H1 (cell line): ENCODE measurements at regions not wholly inside any gene's neighbourhood (a gene's known extent, or its start where the extent isn't known, plus 50 kb on each side); places are given as distances from the start of the nearest gene placed in this dataset.

Experiments
- CTCF ChIA-PET: fragments of 300-600 bp; sonication (Branson Sonifier 250); formaldehyde crosslinking; loops from one replicate; lab custom pipeline; 2021; ENCODE audit not compliant: partially characterized antibody; lab: Charles Lee
- POLR2A ChIA-PET: fragments of 300-600 bp; sonication (Branson Sonifier 250); formaldehyde crosslinking; loops from one replicate; lab custom pipeline; 2021; ENCODE audit warnings: inconsistent platforms; ENCODE audit not compliant: partially characterized antibody; lab: Charles Lee
- DNase-seq, 2 experiments: peaks; one replicate each; pipeline versions ENCODE4 v3.0.0 to v3.0.0-alpha.2; 2010 to 2022; ENCODE audit warnings: low spot score in 2 of 2, low read depth in 1 of 2, mixed read lengths in 1 of 2
- FAIRE-seq: peaks from 2 replicates; lab custom pipeline; 2011; peaks lifted over from hg19 to GRCh38; lab: Jason Lieb, UNC
- H2AFZ ChIP-seq: 2 replicates; pipeline ENCODE4 v1.8.1; 2012; ENCODE audit warnings: low read length, inconsistent platforms
- H2AK5ac ChIP-seq: 2 replicates; pipeline ENCODE4 v1.6.1; 2013; ENCODE audit warnings: low read depth, low read length
- H2BK120ac ChIP-seq: replicated peaks from 2 replicates; pipeline ENCODE3; 2013; ENCODE audit warnings: low read depth, low read length, inconsistent platforms
- H2BK12ac ChIP-seq: 2 replicates; pipeline ENCODE4 v1.6.1; 2013; ENCODE audit warnings: low read depth, low read length
- H2BK15ac ChIP-seq: 2 replicates; pipeline ENCODE4 v1.6.1; 2013; ENCODE audit warnings: low read length
- H2BK20ac ChIP-seq: 2 replicates; pipeline ENCODE4 v1.6.1; 2013; ENCODE audit warnings: low read length
- H2BK5ac ChIP-seq: 2 replicates; pipeline ENCODE4 v1.6.1; 2013; ENCODE audit warnings: low read depth, low read length
- H3K14ac ChIP-seq: 2 replicates; pipeline ENCODE4 v1.6.1; 2013; ENCODE audit warnings: inconsistent platforms; ENCODE audit not compliant: insufficient read length
- H3K18ac ChIP-seq: 2 replicates; pipeline ENCODE4 v1.6.1; 2013; ENCODE audit warnings: low read length; ENCODE audit errors: extremely low read depth
- H3K23ac ChIP-seq: 2 replicates; pipeline ENCODE4 v1.6.1; 2013; ENCODE audit warnings: inconsistent platforms; ENCODE audit not compliant: insufficient read length
- H3K23me2 ChIP-seq: 2 replicates; pipeline ENCODE4 v1.6.1; 2013; ENCODE audit warnings: low read depth, low read length
- H3K27ac ChIP-seq: 2 replicates; pipeline ENCODE4 v1.6.1; 2011; ENCODE audit warnings: low read depth, low read length, inconsistent platforms
- H3K27me3 ChIP-seq, 4 experiments: replicated peaks in 1 of 4; 1 replicate in 1 of 4; 2 replicates in 3 of 4; pipeline versions ENCODE4 v1.6.1 to v1.8.1; 2011 to 2013; ENCODE audit warnings: low read length in 3 of 4, mild to moderate bottlenecking in 3 of 4, inconsistent platforms in 2 of 4, mixed read lengths in 2 of 4, moderate library complexity in 1 of 4; ENCODE audit not compliant: control insufficient read depth in 3 of 4, insufficient read depth in 3 of 4; ENCODE audit errors: extremely low read depth in 1 of 4
- H3K36me3 ChIP-seq, 4 experiments: 2 replicates each; pipeline versions ENCODE4 v1.6.1 to v1.8.1; 2011 to 2013; ENCODE audit warnings: mild to moderate bottlenecking in 4 of 4, low read length in 3 of 4, moderate library complexity in 2 of 4, control low read depth in 1 of 4, inconsistent platforms in 1 of 4; ENCODE audit not compliant: insufficient read depth in 4 of 4, control insufficient read depth in 2 of 4
- H3K4ac ChIP-seq: replicated peaks from 2 replicates; pipeline ENCODE3; 2013; ENCODE audit warnings: low read length, low read depth, mixed read lengths, inconsistent platforms; ENCODE audit not compliant: insufficient read length
- H3K4me1 ChIP-seq, 4 experiments: replicated peaks in 1 of 4; 1 replicate in 1 of 4; 2 replicates in 3 of 4; pipeline versions ENCODE4 v1.6.1 to v1.8.1; 2011 to 2013; ENCODE audit warnings: low read length in 3 of 4, inconsistent platforms in 2 of 4, mixed read lengths in 1 of 4; ENCODE audit not compliant: insufficient read depth in 4 of 4, control insufficient read depth in 3 of 4
- H3K4me2 ChIP-seq, 2 experiments: 2 replicates each; pipeline versions ENCODE4 v1.6.1 to v1.8.1; 2011 to 2013; ENCODE audit warnings: low read depth in 2 of 2, low read length in 2 of 2, control low read depth in 1 of 2, inconsistent platforms in 1 of 2, mild to moderate bottlenecking in 1 of 2; ENCODE audit not compliant: insufficient read depth in 1 of 2
- H3K4me3 ChIP-seq, 4 experiments: fragments of 200-600, 300-600 bp in 1 of 4; sonication (generic), shearing (Covaris generic), sonication (Bioruptor Twin) in 1 of 4; 2 replicates each; pipeline versions ENCODE4 v1.5.1 to v1.8.1; 2011 to 2016; ENCODE audit warnings: low read length in 4 of 4, low read depth in 3 of 4, control low read depth in 2 of 4, inconsistent platforms in 2 of 4, mild to moderate bottlenecking in 2 of 4, mixed read lengths in 1 of 4, moderate library complexity in 1 of 4; ENCODE audit not compliant: insufficient read depth in 2 of 4; ENCODE audit errors: extremely low read depth in 1 of 4
- H3K56ac ChIP-seq: replicated peaks from 2 replicates; pipeline ENCODE3; 2013; ENCODE audit warnings: low read depth, mild to moderate bottlenecking, mixed read lengths, low read length, inconsistent platforms; ENCODE audit not compliant: insufficient read length
- H3K79me1 ChIP-seq: 2 replicates; pipeline ENCODE4 v1.6.1; 2013; ENCODE audit warnings: low read depth, low read length, control low read depth
- H3K79me2 ChIP-seq, 2 experiments: 2 replicates each; pipeline versions ENCODE4 v1.6.1 to v1.8.1; 2012 to 2013; ENCODE audit warnings: low read length in 2 of 2, mild to moderate bottlenecking in 2 of 2, inconsistent platforms in 1 of 2; ENCODE audit not compliant: insufficient read depth in 2 of 2, control insufficient read depth in 1 of 2
- H3K9ac ChIP-seq, 4 experiments: replicated peaks in 1 of 4; 1 replicate in 1 of 4; 2 replicates in 3 of 4; pipeline versions ENCODE4 v1.6.1 to v1.8.1; 2011 to 2013; ENCODE audit warnings: low read depth in 3 of 4, low read length in 3 of 4, control low read depth in 2 of 4, mild to moderate bottlenecking in 2 of 4, moderate library complexity in 2 of 4, inconsistent platforms in 1 of 4; ENCODE audit errors: extremely low read depth in 1 of 4
- H3K9me3 ChIP-seq, 2 experiments: 2 replicates each; pipeline versions ENCODE4 v1.6.1 to v1.8.1; 2012 to 2013; ENCODE audit warnings: mild to moderate bottlenecking in 2 of 2, moderate library complexity in 2 of 2, control low read depth in 1 of 2, inconsistent platforms in 1 of 2, low read depth in 1 of 2, low read length in 1 of 2, mixed read lengths in 1 of 2; ENCODE audit not compliant: insufficient read depth in 2 of 2
- H4K20me1 ChIP-seq, 2 experiments: replicated peaks in 1 of 2; 2 replicates each; pipeline versions ENCODE3 to v1.8.1; 2011 to 2013; ENCODE audit warnings: inconsistent platforms in 2 of 2, low read length in 2 of 2, mild to moderate bottlenecking in 1 of 2; ENCODE audit not compliant: insufficient read depth in 2 of 2, control insufficient read depth in 1 of 2
- H4K5ac ChIP-seq: 2 replicates; pipeline ENCODE4 v1.6.1; 2013; ENCODE audit warnings: low read length, low read depth, mixed read lengths, inconsistent platforms; ENCODE audit not compliant: insufficient read length
- H4K8ac ChIP-seq: 2 replicates; pipeline ENCODE4 v1.8.0; 2013; ENCODE audit warnings: mild to moderate bottlenecking, moderate library complexity, low read length, inconsistent platforms; ENCODE audit not compliant: insufficient read depth; ENCODE audit errors: extremely low read depth
- H4K91ac ChIP-seq: replicated peaks from 2 replicates; pipeline ENCODE3; 2013; ENCODE audit warnings: low read length, mixed read lengths, inconsistent platforms; ENCODE audit not compliant: insufficient read length
- KDM1A ChIP-seq: fragments of 200-600, 300-600 bp; sonication (generic); IDR thresholded peaks from 2 replicates; pipeline ENCODE4 v1.7.1; 2016; ENCODE audit warnings: mild to moderate bottlenecking, low read length, borderline replicate concordance
- KDM4A ChIP-seq: IDR thresholded peaks from one replicate; pipeline ENCODE4 v1.7.1; 2012; ENCODE audit warnings: low read depth, mild to moderate bottlenecking, moderate library complexity, low read length, inconsistent platforms; ENCODE audit not compliant: severe bottlenecking
- NANOG ChIP-seq: IDR thresholded peaks from 2 replicates; pipeline ENCODE4 v1.6.1; 2011; ENCODE audit warnings: low read length, low read depth, mild to moderate bottlenecking, inconsistent platforms; ENCODE audit not compliant: insufficient read depth, poor library complexity, severe bottlenecking
- RAD21 ChIP-seq, 2 experiments: IDR thresholded peaks in 1 of 2; conservative IDR thresholded peaks in 1 of 2; 2 replicates each; pipeline ENCODE4 v1.6.1; 2011; ENCODE audit warnings: low read depth in 2 of 2, low read length in 2 of 2, improper control_type of control experiment in 1 of 2, inconsistent platforms in 1 of 2, mild to moderate bottlenecking in 1 of 2, moderate library complexity in 1 of 2
- TBP ChIP-seq: IDR thresholded peaks from 2 replicates; pipeline ENCODE4 v1.6.1; 2011; ENCODE audit warnings: low read depth, low read length, improper control_type of control experiment
- TEAD4 ChIP-seq: IDR thresholded peaks from 2 replicates; pipeline ENCODE4 v1.6.1; 2012; ENCODE audit warnings: low read depth, low read length, inconsistent platforms, mixed read lengths

- Histone ChIP-seq H3K9ac (no peak overlapping the region), H3K14ac (no peak overlapping the region), H4K8ac (no peak overlapping the region), H3K79me2 (no peaks in the 10 kb centered on the region), H2BK5ac (no peak overlapping the region), H3K4ac (no peak overlapping the region), H4K5ac (no peak overlapping the region), H2BK20ac (no peak overlapping the region), H3K27me3 (no peaks in the 10 kb centered on the region), H3K4me1 (no peaks in the 10 kb centered on the region), H4K91ac (no peak overlapping the region), H3K23ac (no peak overlapping the region), H4K20me1 (no peaks in the 10 kb centered on the region), H3K18ac (no peak overlapping the region), H2BK15ac (no peak overlapping the region), H3K4me2 (no peak overlapping the region), H2BK12ac (no peak overlapping the region), H3K4me3 (no peak overlapping the region), H3K27ac (no peak overlapping the region), H2AK5ac (no peak overlapping the region), H2BK120ac (no peak overlapping the region), H3K36me3 (no peaks in the 10 kb centered on the region), H3K56ac (no peak overlapping the region), H3K9me3 (no peaks in the 10 kb centered on the region), H2AFZ (no peak overlapping the region), H3K23me2 (peaks cover 3% of the 10 kb centered on the region; the same call in 1 of the 2 replicates), H3K79me1 (no peaks in the 10 kb centered on the region)
- DNase-seq (no peak), FAIRE-seq (no peak)
- no peak for TF ChIP-seq TBP
- no peak for TF ChIP-seq KDM1A
- no peak for TF ChIP-seq KDM4A
- TF ChIP-seq NANOG: no peak
- no peak for TF ChIP-seq RAD21 (IDR thresholded peaks at IDR 0.05 in 1 of 2, conservative IDR thresholded peaks at IDR 0.05 in 1 of 2; ENCODE audit: low read depth in 2 of 2, low read length in 2 of 2)
- TF ChIP-seq TEAD4: no peak
- ChIA-PET CTCF (interaction anchor here (1.2 kb wide), 1 partner anchor 119 kb away, joined by 3 read pairs; no protein-coding TSS in a partner anchor), POLR2A (no interaction called here)
Observed at GRCh38 chr5:163815240-163815791, 309.9 kb downstream of the MAT2B start.
